ENCODE measurements at regions not wholly inside any gene's neighbourhood (a gene's known extent, or its start where the extent isn't known, plus 50 kb on each side); places are given as distances from the start of the nearest gene placed in this dataset.

DNA sequence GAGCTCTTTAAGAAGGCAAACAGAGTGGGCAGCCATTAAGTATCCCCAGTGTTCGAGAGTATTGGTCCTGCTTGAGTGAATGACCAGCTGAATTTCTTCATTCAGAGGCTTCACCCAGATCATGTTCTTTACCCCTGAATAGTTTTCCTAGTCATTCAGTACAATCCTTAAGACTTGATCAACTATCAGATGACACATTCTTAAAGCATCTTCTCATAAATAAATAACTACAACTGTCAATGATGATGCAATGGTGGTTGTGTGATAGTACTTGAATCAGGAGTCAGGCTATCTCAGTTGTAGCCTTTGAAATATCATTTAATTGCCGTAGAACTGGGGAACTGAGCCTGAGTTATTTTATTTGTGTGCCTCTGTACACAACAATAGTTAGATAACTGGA lies 416.8 kb upstream of the CCL2 start:
- H3K9me2 ChIP-seq (replicated peaks; ENCODE audit: low read depth, low read length) = no peaks in the 10 kb centered on the region
- H4K20me1 ChIP-seq (ENCODE audit: insufficient read depth, low read length, poor library complexity, severe bottlenecking) = no peaks in the 10 kb centered on the region
- H3K9me3 ChIP-seq (ENCODE audit: insufficient read depth, low read depth, low read length) = no peaks in the 10 kb centered on the region
- H3K36me3 ChIP-seq (ENCODE audit: insufficient read depth, low read length) = no peaks in the 10 kb centered on the region
- H3K27me3 ChIP-seq (ENCODE audit: insufficient read depth, low read length, poor library complexity, severe bottlenecking) = no peaks in the 10 kb centered on the region
- H3K9ac ChIP-seq (ENCODE audit: low read depth, low read length, poor library complexity, severe bottlenecking) = no peak overlapping the region
- H3K4me3 ChIP-seq (ENCODE audit: low read length, poor library complexity, severe bottlenecking) = no peak overlapping the region
- H3K79me2 ChIP-seq (ENCODE audit: insufficient read depth, low read length) = no peaks in the 10 kb centered on the region
- no peak overlapping the region for H3K4me2 ChIP-seq (ENCODE audit: low read depth, low read length, poor library complexity, severe bottlenecking)
- H3F3A ChIP-seq (ENCODE audit: low read depth) = no peaks in the 10 kb centered on the region
- TF ChIP-seq EZH2phosphoT487 (IDR thresholded peaks at IDR 0.05; ENCODE audit: borderline replicate concordance) = no peak
- TF ChIP-seq, protein P1, sequence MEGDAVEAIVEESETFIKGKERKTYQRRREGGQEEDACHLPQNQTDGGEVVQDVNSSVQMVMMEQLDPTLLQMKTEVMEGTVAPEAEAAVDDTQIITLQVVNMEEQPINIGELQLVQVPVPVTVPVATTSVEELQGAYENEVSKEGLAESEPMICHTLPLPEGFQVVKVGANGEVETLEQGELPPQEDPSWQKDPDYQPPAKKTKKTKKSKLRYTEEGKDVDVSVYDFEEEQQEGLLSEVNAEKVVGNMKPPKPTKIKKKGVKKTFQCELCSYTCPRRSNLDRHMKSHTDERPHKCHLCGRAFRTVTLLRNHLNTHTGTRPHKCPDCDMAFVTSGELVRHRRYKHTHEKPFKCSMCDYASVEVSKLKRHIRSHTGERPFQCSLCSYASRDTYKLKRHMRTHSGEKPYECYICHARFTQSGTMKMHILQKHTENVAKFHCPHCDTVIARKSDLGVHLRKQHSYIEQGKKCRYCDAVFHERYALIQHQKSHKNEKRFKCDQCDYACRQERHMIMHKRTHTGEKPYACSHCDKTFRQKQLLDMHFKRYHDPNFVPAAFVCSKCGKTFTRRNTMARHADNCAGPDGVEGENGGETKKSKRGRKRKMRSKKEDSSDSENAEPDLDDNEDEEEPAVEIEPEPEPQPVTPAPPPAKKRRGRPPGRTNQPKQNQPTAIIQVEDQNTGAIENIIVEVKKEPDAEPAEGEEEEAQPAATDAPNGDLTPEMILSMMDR (conservative IDR thresholded peaks at IDR 0.05; ENCODE audit: low read length) = no peak
- no peak overlapping the region for H2AFZ ChIP-seq (ENCODE audit: low read length)
- H3K4me1 ChIP-seq (ENCODE audit: insufficient read depth, low read length, poor library complexity, severe bottlenecking) = no peaks in the 10 kb centered on the region

DNA sequence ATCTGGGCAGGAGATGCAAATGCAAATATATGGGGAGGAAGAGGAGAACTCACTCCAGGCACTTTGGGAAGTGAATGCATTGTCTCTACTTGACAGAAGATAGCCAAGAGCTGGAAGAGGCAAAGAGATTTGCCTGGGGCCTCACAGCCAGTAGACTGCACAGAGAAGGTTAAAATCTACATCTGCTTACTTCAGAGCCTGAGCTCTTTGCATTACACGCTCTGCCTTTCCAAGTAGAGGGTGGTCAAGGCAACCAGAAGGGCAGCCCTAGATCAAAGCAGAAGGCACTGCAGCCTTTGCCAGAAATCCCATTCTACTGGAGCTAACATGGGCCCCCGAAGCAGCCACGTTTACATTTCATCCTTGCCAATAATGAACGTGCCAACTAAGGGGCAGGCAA lies 407.2 kb upstream of the CCL2 start:
- Histone ChIP-seq H3K4me3 (ENCODE audit: low read length, poor library complexity, severe bottlenecking) (no peak overlapping the region), H3K9me2 (replicated peaks; ENCODE audit: low read depth, low read length) (no peaks in the 10 kb centered on the region), H3K36me3 (ENCODE audit: insufficient read depth, low read length) (no peaks in the 10 kb centered on the region), H3K4me1 (ENCODE audit: insufficient read depth, low read length, poor library complexity, severe bottlenecking) (no peaks in the 10 kb centered on the region), H3K9ac (ENCODE audit: low read depth, low read length, poor library complexity, severe bottlenecking) (no peak overlapping the region), H2AFZ (ENCODE audit: low read length) (no peak overlapping the region), H4K20me1 (ENCODE audit: insufficient read depth, low read length, poor library complexity, severe bottlenecking) (no peaks in the 10 kb centered on the region), H3K79me2 (ENCODE audit: insufficient read depth, low read length) (no peaks in the 10 kb centered on the region), H3K4me2 (ENCODE audit: low read depth, low read length, poor library complexity, severe bottlenecking) (no peak overlapping the region), H3K27me3 (ENCODE audit: insufficient read depth, low read length, poor library complexity, severe bottlenecking) (no peaks in the 10 kb centered on the region), H3F3A (ENCODE audit: low read depth) (no peaks in the 10 kb centered on the region), H3K9me3 (ENCODE audit: insufficient read depth, low read depth, low read length) (no peaks in the 10 kb centered on the region)
- no peak for TF ChIP-seq EZH2phosphoT487 (IDR thresholded peaks at IDR 0.05; ENCODE audit: borderline replicate concordance)
- TF ChIP-seq, protein P1 (conservative IDR thresholded peaks at IDR 0.05; ENCODE audit: low read length) = no peak

DNA sequence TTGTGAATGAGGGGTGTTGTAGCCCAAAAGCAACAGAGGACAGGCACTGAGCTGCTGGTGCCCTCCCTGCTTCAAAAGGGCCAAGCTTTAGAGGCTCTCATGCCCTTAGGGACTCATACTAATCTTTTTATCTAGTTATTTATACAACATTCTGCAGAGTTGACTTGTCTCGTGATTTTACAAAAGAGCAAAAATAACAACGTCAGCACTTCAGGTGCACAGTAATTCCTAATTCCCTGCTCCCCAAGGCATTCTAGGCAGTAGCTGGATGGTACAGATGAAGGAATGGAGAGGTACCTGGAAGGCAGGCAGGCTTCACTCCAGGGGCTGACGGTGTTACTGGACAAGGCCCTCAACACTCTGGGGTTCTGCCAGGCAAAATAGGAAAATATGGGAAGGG lies 406.7 kb upstream of the CCL2 start:
- Histone ChIP-seq H3K27me3 (ENCODE audit: insufficient read depth, low read length, poor library complexity, severe bottlenecking) (no peaks in the 10 kb centered on the region), H3K9me3 (ENCODE audit: insufficient read depth, low read depth, low read length) (no peaks in the 10 kb centered on the region), H3K4me3 (ENCODE audit: low read length, poor library complexity, severe bottlenecking) (no peak overlapping the region)

More for the DNA sequence above, 406.7 kb upstream of the CCL2 start:
- Histone ChIP-seq H3K36me3 (ENCODE audit: insufficient read depth, low read length) (no peaks in the 10 kb centered on the region), H2AFZ (ENCODE audit: low read length) (no peak overlapping the region), H3K9ac (ENCODE audit: low read depth, low read length, poor library complexity, severe bottlenecking) (no peak overlapping the region), H3F3A (ENCODE audit: low read depth) (no peaks in the 10 kb centered on the region), H3K79me2 (ENCODE audit: insufficient read depth, low read length) (no peaks in the 10 kb centered on the region), H3K4me2 (ENCODE audit: low read depth, low read length, poor library complexity, severe bottlenecking) (no peak overlapping the region), H3K9me2 (replicated peaks; ENCODE audit: low read depth, low read length) (no peaks in the 10 kb centered on the region), H3K4me1 (ENCODE audit: insufficient read depth, low read length, poor library complexity, severe bottlenecking) (no peaks in the 10 kb centered on the region), H4K20me1 (ENCODE audit: insufficient read depth, low read length, poor library complexity, severe bottlenecking) (no peaks in the 10 kb centered on the region)
- TF ChIP-seq, protein P1 (conservative IDR thresholded peaks at IDR 0.05; ENCODE audit: low read length) = no peak
- TF ChIP-seq EZH2phosphoT487 (IDR thresholded peaks at IDR 0.05; ENCODE audit: borderline replicate concordance) = no peak

Data from Loucy (cell line).